ENCODE measurements at regions not wholly inside any gene's neighbourhood (a gene's known extent, or its start where the extent isn't known, plus 50 kb on each side); places are given as distances from the start of the nearest gene placed in this dataset.

DNA sequence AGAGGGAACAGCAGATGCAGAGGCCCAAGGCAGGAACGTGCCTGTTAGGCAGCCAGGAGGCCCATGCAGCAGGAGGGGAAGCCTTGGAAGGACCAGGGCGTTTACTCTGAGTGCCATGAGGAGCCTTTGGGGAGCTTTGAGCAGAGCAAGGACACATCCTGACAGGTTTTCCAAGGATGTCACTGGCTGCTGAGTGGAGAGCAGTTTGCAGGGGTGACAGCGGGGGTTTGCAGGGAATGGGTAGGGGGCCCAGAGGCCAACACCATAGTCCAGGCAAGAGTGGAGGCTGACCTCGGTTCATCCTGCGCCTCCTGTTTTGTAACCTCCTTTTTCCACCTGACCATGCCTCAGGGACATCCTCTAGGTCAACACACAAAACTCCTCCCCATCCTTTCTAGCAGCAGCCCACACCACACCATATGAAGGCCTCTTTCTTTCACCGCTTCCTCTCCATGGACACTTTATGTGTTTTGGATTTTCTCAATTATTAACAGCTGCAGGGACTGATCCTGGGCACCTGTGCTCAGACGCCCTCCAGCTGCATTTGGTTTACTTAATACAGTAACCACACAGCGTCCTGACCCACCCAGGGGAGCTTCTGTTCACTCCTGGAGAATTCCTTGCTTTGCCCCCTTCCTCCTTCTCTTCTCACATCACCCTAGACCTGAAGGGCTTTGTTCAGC is 528.5 kb downstream of the MATN1 start:
- TF ChIP-seq MXI1 (conservative IDR thresholded peaks at IDR 0.05; ENCODE audit: poor library complexity, severe bottlenecking) (no peak), POLR2AphosphoS5 (IDR thresholded peaks at IDR 0.05) (no peak), EZH2 (IDR thresholded peaks at IDR 0.05; ENCODE audit: borderline replicate concordance, insufficient read depth, low read length, poor library complexity, severe bottlenecking) (no peak), SMC3 (conservative IDR thresholded peaks at IDR 0.05; ENCODE audit: poor library complexity) (no peak), EP300 (conservative IDR thresholded peaks at IDR 0.05; ENCODE audit: poor library complexity, severe bottlenecking) (no peak), RAD21 (conservative IDR thresholded peaks at IDR 0.05) (no peak), TAF1 (IDR thresholded peaks at IDR 0.05; ENCODE audit: low read depth) (no peak)
- TF ChIP-seq, protein P1, sequence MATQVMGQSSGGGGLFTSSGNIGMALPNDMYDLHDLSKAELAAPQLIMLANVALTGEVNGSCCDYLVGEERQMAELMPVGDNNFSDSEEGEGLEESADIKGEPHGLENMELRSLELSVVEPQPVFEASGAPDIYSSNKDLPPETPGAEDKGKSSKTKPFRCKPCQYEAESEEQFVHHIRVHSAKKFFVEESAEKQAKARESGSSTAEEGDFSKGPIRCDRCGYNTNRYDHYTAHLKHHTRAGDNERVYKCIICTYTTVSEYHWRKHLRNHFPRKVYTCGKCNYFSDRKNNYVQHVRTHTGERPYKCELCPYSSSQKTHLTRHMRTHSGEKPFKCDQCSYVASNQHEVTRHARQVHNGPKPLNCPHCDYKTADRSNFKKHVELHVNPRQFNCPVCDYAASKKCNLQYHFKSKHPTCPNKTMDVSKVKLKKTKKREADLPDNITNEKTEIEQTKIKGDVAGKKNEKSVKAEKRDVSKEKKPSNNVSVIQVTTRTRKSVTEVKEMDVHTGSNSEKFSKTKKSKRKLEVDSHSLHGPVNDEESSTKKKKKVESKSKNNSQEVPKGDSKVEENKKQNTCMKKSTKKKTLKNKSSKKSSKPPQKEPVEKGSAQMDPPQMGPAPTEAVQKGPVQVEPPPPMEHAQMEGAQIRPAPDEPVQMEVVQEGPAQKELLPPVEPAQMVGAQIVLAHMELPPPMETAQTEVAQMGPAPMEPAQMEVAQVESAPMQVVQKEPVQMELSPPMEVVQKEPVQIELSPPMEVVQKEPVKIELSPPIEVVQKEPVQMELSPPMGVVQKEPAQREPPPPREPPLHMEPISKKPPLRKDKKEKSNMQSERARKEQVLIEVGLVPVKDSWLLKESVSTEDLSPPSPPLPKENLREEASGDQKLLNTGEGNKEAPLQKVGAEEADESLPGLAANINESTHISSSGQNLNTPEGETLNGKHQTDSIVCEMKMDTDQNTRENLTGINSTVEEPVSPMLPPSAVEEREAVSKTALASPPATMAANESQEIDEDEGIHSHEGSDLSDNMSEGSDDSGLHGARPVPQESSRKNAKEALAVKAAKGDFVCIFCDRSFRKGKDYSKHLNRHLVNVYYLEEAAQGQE (IDR thresholded peaks at IDR 0.05; ENCODE audit: borderline replicate concordance), result no peak
- TF ChIP-seq, protein P2, sequence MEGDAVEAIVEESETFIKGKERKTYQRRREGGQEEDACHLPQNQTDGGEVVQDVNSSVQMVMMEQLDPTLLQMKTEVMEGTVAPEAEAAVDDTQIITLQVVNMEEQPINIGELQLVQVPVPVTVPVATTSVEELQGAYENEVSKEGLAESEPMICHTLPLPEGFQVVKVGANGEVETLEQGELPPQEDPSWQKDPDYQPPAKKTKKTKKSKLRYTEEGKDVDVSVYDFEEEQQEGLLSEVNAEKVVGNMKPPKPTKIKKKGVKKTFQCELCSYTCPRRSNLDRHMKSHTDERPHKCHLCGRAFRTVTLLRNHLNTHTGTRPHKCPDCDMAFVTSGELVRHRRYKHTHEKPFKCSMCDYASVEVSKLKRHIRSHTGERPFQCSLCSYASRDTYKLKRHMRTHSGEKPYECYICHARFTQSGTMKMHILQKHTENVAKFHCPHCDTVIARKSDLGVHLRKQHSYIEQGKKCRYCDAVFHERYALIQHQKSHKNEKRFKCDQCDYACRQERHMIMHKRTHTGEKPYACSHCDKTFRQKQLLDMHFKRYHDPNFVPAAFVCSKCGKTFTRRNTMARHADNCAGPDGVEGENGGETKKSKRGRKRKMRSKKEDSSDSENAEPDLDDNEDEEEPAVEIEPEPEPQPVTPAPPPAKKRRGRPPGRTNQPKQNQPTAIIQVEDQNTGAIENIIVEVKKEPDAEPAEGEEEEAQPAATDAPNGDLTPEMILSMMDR (IDR thresholded peaks at IDR 0.05; ENCODE audit: poor library complexity, severe bottlenecking), result no peak

Measured in neural cell (in vitro differentiated cells).